MCF 10A (cell line): ENCODE measurements at regions not wholly inside any gene's neighbourhood (a gene's known extent, or its start where the extent isn't known, plus 50 kb on each side); places are given as distances from the start of the nearest gene placed in this dataset.
A peak's percentile ranks its signal among the peaks of the same experiment; 100 is the strongest.

ENCODE experiments used
- BruUV-seq: library from RNA; stranded (reverse); fragments of 400-500 nt; replicated peaks from 2 replicates; lab custom pipeline; 2021; lab: Mats Ljungman, UMichigan
- CTCF ChIA-PET: fragments of 300-600 bp; sonication (Branson Sonifier 250); formaldehyde crosslinking; extraction: SDS; loops from one replicate; lab custom pipeline; 2021; ENCODE audit warnings: antibody characterized with exemption, inconsistent platforms; lab: Yijun Ruan, JAX
- POLR2A ChIA-PET: fragments of 300-600, 350-650 bp; sonication (Branson Sonifier 250); formaldehyde crosslinking; extraction: SDS; loops from one replicate; lab custom pipeline; 2020; ENCODE audit warnings: antibody characterized with exemption, inconsistent platforms; lab: Yijun Ruan, JAX
- DNase-seq: peaks from one replicate; pipeline ENCODE4 v3.0.0-alpha.2; 2018; ENCODE audit not compliant: unreplicated experiment
- H3K27ac Mint-ChIP-seq: one replicate; pipeline ENCODE4 v1.8.0; 2022; ENCODE audit warnings: mild to moderate bottlenecking, low read depth, mixed read lengths; ENCODE audit not compliant: unreplicated experiment
- H3K27me3 Mint-ChIP-seq: one replicate; pipeline ENCODE4 v1.8.0; 2022; ENCODE audit warnings: mixed read lengths; ENCODE audit not compliant: insufficient read depth, unreplicated experiment
- H3K36me3 Mint-ChIP-seq: one replicate; pipeline ENCODE4 v1.8.0; 2022; ENCODE audit warnings: mild to moderate bottlenecking, moderate library complexity, mixed read lengths; ENCODE audit not compliant: insufficient read depth, unreplicated experiment
- H3K4me1 Mint-ChIP-seq: one replicate; pipeline ENCODE4 v1.8.0; 2022; ENCODE audit warnings: mixed read lengths; ENCODE audit not compliant: insufficient read depth, unreplicated experiment
- H3K4me3 Mint-ChIP-seq: one replicate; pipeline ENCODE4 v1.8.0; 2022; ENCODE audit warnings: mild to moderate bottlenecking, moderate library complexity, mixed read lengths; ENCODE audit not compliant: unreplicated experiment
- H3K9me3 Mint-ChIP-seq: one replicate; pipeline ENCODE4 v1.8.0; 2022; ENCODE audit warnings: mixed read lengths; ENCODE audit not compliant: unreplicated experiment
- intact Hi-C: fragments of 100-400 bp; cut with micrococcal nuclease; formaldehyde crosslinking; loops from 2 replicates; pipeline ENCODE4 v1.14.1; 2022
- TF ChIP-seq, protein P1 (sequence below): fragments of 200-600 bp; IDR thresholded peaks from one replicate; pipeline ENCODE4 v1.8.0; 2022; ENCODE audit warnings: antibody characterized with exemption, mild to moderate bottlenecking; ENCODE audit not compliant: unreplicated experiment

DNA sequence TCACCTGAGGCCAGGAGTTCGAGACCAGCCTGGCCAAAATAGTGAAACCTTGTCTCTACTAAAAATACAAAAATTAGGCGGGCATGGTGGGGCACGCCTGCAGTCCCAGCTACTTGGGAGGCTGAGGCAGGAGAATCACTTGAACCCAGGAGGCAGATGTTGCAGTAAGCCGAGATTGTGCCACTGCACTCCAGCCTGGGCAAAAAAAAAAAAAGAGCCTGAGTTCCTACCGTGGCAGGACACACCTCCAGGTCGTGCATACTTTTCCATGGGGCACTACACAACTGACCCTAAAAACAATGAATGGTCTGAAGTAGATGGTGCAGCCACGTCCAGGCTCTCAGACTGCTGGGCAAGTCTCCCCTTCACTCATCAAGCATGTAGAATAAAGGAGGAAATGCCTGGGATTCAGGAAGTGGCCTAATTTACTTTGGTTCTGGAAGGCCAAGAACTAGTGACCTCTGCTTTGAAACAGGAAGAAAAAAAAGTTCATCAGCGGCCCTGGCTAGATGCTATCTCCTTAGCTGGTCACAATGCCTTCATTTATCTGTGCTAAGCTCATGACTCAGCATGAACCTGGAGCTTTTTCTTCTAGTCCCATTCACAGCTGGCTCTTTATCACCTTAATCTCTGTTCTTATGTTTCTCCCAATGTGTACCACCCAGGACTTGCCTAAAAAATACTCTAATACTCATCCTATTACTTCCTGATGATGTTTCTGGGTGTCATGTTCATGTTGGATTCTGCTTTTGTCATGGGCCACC lies 55.8 kb upstream of the OR6J1 start:
- intact Hi-C loops = no loop called here
- no TSS peak for BruUV-seq
- ChIA-PET POLR2A (no interaction called here), CTCF (no interaction called here)
- TF ChIP-seq, protein P1, sequence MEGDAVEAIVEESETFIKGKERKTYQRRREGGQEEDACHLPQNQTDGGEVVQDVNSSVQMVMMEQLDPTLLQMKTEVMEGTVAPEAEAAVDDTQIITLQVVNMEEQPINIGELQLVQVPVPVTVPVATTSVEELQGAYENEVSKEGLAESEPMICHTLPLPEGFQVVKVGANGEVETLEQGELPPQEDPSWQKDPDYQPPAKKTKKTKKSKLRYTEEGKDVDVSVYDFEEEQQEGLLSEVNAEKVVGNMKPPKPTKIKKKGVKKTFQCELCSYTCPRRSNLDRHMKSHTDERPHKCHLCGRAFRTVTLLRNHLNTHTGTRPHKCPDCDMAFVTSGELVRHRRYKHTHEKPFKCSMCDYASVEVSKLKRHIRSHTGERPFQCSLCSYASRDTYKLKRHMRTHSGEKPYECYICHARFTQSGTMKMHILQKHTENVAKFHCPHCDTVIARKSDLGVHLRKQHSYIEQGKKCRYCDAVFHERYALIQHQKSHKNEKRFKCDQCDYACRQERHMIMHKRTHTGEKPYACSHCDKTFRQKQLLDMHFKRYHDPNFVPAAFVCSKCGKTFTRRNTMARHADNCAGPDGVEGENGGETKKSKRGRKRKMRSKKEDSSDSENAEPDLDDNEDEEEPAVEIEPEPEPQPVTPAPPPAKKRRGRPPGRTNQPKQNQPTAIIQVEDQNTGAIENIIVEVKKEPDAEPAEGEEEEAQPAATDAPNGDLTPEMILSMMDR = no peak
- Mint-ChIP-seq H3K36me3 (no peaks in the 10 kb centered on the region), H3K27ac (no peak overlapping the region), H3K27me3 (peaks cover 39% of the 10 kb centered on the region), H3K9me3 (no peaks in the 10 kb centered on the region), H3K4me1 (no peaks in the 10 kb centered on the region), H3K4me3 (no peak overlapping the region)
- DNase-seq = no peak

DNA sequence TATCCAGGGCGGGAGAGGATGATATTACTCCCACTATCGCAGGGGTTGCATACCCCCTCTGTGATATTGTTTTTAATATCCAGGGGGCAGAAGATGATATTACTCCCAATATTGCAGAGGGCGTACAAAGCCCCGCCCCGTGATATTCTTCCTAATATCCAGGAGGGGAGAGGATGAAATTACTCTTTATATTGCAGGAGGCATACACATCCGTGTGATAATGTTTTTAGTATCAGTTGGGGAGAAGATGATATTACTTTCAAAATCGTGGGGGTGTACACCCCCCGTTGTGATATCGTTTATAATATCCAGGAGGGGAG lies 52.9 kb upstream of the OXA1L start:
- CTCF ChIA-PET = interaction anchor here (0.6 to 0.9 kb wide), 2 partner anchors 11 to 61 kb away, joined by 3 read pairs; no protein-coding TSS in a partner anchor

DNA sequence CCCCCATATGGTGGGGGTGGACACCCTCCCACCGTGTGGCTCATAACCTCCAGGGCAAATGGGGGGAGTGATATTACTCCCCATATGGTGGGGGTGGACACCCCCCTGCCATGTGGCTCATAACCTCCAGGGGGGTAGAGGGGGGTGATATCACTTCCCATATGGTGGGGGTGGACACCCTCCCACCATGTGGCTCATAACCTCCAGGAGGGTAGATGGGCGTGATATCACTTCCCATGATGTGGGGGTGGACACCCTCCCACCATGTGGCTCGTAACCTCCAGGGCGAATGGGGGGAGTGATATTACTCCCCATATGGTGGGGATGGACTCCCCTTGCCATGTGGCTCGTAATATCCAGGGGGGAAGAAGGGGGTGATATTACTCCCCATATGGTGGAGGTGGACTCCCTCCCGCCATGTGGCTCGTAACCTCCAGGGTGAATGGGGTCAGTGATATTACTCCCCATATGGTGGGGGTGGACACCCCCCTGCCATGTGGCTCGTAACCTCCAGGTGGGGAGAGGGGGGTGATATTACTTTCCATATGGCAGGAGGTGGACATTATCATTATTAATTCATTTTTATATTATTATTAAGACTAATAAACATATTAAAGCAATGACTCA lies 51.2 kb upstream of the OXA1L start:
- no peak overlapping the region for H3K27ac Mint-ChIP-seq
- TF ChIP-seq, protein P1 = no peak
- no peak for DNase-seq
- intact Hi-C loops = no loop called here
- no peak overlapping the region for H3K4me3 Mint-ChIP-seq
- no TSS peak for BruUV-seq
- POLR2A ChIA-PET = interaction anchor here (1.0 kb wide), 1 partner anchor 12 kb away, joined by 3 read pairs; no protein-coding TSS in a partner anchor
- CTCF ChIA-PET = interaction anchor here (1.1 to 1.3 kb wide), 2 partner anchors 57 to 158 kb away, joined by 3 read pairs; no protein-coding TSS in a partner anchor
- H3K27me3 Mint-ChIP-seq = peaks cover 17% of the 10 kb centered on the region
- no peaks in the 10 kb centered on the region for H3K36me3 Mint-ChIP-seq
- H3K4me1 Mint-ChIP-seq = no peaks in the 10 kb centered on the region
- H3K9me3 Mint-ChIP-seq = no peaks in the 10 kb centered on the region

More for the DNA sequence above, 52.9 kb upstream of the OXA1L start:
- intact Hi-C loops = loop anchor here (1.0 to 5.0 kb wide), 3 partner anchors 55 to 156 kb away; no protein-coding TSS in a partner anchor
- peak overlapping the region; percentile 72 for H3K4me3 Mint-ChIP-seq
- peaks cover 34% of the 10 kb centered on the region for H3K27me3 Mint-ChIP-seq
- TF ChIP-seq, protein P1 = no peak
- no peak for DNase-seq
- no peaks in the 10 kb centered on the region for H3K36me3 Mint-ChIP-seq
- no TSS peak for BruUV-seq
- H3K4me1 Mint-ChIP-seq = no peaks in the 10 kb centered on the region
- no peak overlapping the region for H3K27ac Mint-ChIP-seq
- POLR2A ChIA-PET = no interaction called here
- H3K9me3 Mint-ChIP-seq = no peaks in the 10 kb centered on the region

DNA sequence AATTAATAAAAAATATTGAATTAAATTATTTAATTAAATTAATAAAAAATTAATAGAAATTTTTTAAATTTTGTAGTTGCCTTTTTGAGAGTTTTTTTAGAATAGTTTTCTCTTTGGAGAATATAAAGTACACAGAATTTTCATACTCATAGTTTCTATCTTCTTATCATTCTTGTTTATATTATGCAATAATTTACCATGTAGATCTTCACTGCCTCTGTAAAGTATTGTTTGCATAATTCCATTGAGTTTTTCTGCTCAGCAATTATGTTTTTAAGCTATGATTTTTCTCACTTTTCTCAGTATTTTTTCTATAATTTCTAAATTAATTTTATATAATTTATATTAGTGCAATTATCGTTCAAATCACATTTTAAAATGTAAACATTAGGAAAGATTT lies 50.6 kb upstream of the OXA1L start:
- POLR2A ChIA-PET = interaction anchor here (0.6 to 1.2 kb wide), 4 partner anchors 13 to 379 kb away, joined by 3 to 4 read pairs (median 3); partner anchors contain the start of gene C14orf119
- no peaks in the 10 kb centered on the region for H3K4me1 Mint-ChIP-seq
- H3K36me3 Mint-ChIP-seq = no peaks in the 10 kb centered on the region
- H3K4me3 Mint-ChIP-seq = no peak overlapping the region
- no peak overlapping the region for H3K27ac Mint-ChIP-seq
- intact Hi-C loops = no loop called here
- DNase-seq = no peak
- peaks cover 11% of the 10 kb centered on the region for H3K27me3 Mint-ChIP-seq
- CTCF ChIA-PET = interaction anchor here (0.9 to 1.3 kb wide), 4 partner anchors 57 to 159 kb away, joined by 3 read pairs; no protein-coding TSS in a partner anchor
- TF ChIP-seq, protein P1 = no peak
- H3K9me3 Mint-ChIP-seq = no peaks in the 10 kb centered on the region
- BruUV-seq = no TSS peak
